Retina (tissue), 1 donor: ENCODE measurements at regions not wholly inside any gene's neighbourhood (a gene's known extent, or its start where the extent isn't known, plus 50 kb on each side); places are given as distances from the start of the nearest gene placed in this dataset.
A peak's percentile ranks its signal among the peaks of the same experiment; 100 is the strongest.
"Not testable (repeated sequence)": the region's sequence is repeated elsewhere in the genome, so short reads cannot be mapped to it uniquely, and the experiment has no call there.

ENCODE experiments used
- DNase-seq: peaks from one replicate; pipeline ENCODE4 v3.0.0-alpha.2; 2016

DNA sequence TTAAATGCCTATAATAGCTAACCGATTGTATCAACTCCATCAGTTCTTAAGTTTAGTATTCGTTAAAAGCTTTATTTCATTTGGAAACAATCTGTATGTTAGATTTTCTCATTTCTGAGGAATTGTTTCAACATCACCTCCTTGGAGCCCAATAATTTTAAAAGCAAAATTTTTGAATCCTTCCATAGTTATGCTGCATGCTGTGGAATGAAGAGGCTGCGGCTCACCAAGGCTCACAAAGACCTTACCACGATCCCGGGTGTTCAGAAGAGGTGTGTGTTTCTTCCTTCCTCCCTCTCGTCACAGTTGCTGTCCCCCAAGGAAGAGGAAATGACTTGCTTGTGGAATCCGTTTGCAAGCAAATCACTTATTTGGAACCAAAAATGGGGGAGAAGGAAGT lies 143.8 kb downstream of the FGF1 start:
- no peak for DNase-seq

DNA sequence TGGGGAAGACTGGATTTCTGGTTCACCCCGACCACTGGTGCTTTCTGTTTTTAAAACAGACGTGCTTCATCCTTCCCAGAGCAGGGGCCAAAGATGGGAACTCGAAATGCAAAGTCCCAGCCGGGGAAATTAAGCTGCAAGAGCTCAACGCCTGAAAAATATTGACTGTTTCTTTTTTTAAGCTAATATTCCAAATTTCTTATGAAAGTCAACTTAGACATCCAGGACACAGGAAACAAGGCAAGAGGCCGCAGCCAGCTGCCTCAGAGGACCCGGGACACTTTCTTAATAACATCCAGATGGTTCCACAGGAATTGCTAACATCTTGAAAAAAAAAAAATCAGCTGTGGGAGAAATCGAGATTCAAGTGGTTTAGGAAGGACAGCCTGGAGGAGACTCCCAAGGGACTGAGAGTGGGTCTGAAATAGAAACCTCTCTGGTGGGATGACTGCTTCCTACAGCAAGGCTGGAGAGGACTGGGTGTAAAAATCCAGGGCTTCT lies 144.9 kb downstream of the FGF1 start:
- no peak for DNase-seq

DNA sequence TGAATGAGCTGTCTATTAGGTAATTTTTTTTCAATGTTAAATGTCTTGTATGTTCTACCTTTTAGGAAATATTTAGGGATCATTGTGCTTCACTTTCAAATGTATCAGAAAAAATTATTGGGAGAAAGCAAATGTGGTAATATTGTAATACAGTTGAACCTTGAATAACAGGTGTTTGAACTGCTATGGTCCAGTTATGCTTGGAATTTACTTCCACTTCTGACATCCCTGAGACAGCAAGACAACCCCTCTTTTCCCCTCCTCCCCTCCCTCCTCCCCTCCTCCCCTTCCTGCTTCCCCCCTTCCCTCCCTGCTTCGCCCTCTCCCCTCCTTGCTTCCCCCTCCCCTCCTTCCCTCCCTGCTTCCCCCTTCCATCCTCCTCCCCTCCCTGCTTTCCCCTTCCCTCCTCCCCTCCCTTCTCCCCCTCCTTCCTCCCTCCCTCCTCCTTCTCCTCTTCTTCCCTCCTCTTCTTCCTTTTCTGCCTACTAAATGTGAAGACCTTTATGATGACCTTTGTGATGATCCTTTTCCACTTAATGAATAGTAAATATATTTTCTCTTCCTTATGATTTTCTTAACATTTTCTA lies 146.6 kb downstream of the FGF1 start:
- DNase-seq = no peak

DNA sequence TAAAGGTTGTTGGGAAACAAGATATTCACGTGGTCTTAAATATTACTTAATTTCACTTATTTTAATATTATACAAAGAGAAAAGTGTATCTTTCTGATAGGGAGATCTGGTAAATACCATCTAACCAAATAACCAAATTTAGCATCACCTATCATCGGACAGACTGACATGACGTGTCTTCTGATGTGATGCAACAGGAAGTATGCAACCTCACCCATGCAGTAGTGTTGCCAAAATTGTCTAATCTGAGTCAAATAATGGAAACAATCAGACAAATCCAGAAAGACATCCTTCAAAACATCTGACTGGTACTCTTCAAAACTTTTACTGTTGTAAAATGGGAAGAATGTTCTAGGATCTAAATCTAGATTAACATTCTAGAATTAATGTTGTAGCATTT lies 148.0 kb downstream of the FGF1 start:
- DNase-seq = no peak

DNA sequence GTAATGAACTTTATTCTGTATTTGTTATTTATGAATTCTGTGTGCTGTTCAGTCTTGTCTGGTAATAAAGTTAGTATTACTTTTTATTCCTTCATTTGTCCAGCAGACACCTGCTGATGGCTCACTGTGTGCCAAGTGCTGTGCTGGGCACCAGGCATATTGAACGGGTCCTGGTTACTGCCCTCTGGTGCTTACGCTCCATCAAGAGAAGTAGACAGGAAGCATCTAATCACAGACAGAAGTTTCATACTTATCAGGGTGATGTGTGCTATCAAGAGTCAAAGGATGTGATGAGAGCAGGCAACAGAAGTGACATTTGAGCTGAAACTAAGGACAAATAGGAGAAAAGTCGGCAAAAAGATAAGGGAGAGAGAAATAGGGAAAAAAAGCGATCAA lies 153.1 kb downstream of the FGF1 start:
- no peak for DNase-seq

DNA sequence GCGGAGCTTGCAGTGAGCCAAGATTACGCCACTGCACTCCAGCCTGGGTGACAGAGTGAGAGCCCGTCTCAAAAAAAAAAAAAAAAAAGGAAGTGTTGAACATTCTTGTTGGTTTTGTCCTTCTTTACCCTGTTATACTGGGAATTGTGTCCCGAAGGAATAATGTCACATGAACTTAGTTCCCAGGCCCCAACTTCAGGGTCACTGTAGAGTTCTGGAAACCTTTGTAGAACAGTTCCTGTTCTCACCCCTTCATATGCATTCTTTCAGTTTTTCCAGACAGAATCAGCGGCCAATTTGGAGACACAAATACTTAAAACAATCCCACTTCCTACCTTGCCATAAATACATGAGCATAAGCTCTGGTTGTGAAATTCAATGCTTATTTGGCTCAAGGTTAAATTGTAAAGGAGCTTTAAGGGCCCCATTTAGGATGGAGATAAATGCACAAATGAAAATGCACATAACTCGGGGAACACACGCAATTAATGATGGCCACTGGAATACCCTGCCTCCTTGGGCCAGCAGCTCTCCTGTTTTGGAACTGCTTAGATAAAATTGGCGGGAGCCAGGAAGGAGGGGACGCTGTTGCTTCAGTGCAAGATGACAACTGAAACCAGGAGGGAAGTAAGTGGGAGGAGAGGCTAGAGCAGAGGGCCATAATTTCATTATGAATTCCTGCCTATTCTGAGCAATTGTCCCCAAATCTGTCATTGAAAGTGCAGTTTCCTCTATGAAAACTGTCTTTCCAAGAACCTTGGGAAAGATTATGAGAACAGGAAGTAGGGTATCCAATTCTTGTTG lies 153.7 kb downstream of the FGF1 start:
- DNase-seq = no peak

DNA sequence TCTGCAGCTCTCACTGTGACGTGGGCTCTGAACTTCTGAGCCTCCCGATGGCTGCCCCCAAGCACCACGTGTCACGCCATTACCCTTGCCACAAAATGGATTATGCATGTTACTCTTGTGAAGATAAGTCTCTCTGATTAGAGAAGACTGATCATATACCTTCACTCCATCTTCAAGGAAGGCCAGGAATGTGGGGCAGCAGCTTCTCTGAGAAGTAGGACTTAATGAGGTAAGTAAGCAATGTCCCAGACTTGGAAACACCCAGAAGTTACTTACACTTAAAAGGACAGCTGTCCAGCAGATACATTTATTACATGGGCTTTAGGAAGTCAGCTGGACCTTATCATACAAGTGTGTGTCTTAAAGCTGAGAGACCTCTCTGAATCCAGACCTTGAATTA lies 155.0 kb downstream of the FGF1 start:
- DNase-seq = no peak

DNA sequence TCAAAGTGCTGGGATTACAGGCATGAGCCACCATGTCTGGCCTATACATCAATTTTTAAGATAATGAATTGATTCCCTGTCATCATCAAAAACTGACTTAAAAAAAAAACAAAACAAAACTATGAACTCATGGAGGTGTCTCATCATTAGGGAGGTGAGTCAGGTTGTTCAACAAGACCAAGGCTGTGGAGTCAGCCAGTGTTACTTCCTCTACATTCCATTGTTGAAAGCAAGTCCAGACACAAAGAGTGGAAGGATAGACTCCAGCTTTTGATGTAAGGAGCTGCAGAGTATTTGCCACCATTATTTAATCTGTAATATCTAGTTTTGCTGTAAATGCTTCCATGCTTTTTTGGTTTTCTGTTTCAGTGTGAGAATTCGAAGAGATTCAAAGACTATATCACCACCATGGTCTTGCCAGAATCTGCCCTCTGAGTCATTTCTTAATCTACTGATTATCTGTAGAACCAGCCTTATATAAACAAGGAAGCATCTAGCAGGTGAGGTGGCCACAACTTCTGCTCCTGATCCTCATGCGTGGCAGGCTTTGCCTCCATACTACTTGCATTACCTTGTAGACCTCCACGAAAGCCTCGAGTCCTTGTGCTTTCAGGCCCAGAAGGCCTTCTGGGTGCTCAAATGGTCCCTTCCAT lies 156.1 kb downstream of the FGF1 start:
- DNase-seq = no peak

DNA sequence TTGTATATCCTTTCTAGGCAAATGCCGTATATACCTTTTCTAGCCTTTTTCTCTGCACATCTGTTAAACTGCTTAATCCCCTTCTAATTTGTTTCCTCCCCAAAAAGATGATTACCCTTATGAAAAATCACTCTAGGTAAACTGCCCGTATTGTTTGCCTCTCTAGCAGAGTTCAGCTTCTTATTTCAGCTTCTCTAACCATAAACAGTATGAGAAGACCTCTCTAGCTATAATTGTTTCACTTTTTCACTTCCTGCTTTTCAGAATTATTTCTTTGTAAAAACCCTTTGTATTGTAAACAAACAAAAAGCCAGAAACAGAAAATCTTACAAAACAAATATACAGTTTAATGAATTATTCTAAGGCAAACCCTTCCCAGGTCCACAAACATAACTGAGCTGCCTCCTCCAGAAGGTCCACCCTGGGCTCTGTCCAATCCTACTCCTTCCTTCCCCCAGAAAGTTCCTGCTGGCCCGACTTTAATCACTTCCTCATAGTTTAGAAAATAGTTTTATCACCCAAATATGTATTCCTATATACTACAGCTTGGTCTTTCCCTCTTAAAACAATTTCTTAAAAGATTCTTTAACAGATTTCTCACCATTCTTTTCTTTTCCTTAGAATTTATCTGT lies 158.1 kb downstream of the FGF1 start:
- DNase-seq = no peak

DNA sequence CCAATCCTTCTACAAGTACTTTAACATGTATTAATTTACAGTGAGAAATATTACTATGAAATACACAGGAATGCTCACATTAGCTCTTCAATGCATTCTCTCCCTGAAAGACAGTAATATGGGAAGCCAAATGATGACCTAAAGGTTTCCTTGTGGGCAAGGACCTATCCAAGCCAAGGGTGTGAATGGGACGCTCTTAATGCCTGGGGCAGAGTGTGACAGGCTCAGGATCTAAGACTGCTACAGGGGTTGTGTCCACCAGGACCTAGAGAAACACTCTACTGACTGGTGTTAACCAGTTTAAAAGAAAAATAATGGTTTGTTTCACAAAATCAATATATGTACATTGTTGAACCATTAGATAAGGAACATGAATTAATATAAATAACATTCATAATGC lies 158.7 kb downstream of the FGF1 start:
- DNase-seq = no peak

DNA sequence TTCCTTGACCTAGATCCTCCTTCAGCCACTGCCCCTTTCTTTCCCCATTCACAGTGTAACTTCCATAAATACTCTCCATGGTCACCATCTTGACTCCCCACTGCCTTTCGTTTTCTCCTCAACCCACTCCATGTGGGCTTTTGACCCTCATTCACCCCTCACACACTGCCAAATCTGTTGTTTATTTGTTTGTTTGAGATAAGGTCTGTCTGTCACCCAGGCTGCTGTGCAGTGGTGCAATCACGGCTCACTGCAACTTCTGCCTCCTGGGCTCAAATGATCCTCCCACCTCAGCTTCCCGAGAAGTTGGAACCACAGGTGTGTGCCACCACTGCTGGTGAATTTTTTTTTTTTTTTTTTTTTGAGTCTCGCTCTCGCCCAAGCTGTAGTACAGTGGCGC lies 162.9 kb downstream of the FGF1 start:
- no peak for DNase-seq

DNA sequence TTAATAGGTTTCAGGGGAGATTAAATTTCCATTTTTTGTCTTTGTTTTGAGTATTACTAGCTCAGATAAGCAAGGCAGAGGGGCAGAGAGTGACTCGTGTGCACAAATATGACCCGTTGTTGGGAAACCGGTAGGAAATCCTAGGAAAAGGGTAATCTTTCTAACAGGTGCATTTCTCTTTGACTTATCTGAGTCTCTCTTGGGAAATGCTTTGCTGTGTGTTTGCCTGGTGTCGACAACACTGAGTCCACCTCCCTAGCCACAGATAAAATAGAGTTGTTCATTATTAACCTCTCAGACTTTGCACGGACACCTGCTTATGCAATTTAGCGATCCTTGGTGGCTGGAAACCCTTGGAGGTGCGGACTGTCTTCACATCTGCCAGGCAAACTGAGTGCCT lies 164.2 kb downstream of the FGF1 start:
- no peak for DNase-seq

DNA sequence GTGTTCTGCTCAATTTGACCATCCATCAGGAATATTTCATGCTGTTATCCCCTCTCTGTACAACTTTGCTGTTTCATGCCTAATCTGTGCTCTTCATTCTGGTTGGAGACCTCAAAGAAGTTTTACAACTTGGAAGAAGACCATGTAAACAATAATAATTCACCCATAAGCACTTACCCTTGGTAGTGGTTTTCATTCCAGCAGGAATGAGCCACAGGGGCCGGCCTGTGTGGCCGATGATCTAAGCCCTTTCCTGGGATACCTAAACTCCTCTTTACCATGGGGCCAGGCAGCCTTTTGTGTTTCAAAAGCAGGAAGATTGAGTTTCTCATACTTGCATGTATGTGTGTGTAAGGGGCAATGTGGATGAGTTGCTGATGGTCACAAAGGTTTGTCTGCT lies 165.0 kb downstream of the FGF1 start:
- no peak for DNase-seq

DNA sequence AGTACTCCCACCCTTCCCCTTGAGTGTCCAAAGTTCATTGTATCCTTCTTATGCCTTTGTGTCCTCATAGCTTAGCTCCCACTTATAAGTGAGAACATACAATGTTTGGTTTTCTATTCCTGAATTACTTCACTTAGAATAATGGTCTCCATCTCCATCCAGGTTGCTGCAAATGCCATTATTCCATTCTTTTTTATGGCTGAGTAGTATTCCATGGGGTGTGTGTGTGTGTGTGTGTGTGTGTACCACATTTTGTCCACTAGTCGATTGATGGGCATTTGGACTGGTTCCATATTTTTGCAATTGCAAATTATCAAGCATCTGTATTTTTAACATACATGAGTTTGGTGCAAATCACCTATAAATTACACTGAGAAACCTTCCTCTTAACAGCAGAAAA lies 166.0 kb downstream of the FGF1 start:
- DNase-seq = not testable (repeated sequence)

DNA sequence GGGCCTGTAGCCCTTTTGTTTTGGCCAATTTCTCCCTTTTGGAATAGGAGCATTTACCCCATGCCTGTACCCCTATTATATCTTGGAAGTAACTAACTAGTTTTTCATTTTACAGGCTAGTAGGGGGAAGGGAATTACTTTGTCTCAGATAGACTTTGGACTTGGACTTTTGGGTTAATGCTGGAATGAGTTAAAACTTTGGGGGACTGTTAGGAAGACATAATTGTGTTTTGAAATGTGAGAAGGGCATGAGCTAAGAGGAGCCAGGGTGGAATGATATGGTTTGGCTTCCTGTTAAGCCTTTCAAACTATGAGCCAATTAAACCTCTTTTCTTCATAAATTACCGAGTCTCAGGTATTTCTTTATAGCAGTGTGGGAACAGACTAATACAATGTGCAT lies 168.1 kb downstream of the FGF1 start:
- DNase-seq = no peak

DNA sequence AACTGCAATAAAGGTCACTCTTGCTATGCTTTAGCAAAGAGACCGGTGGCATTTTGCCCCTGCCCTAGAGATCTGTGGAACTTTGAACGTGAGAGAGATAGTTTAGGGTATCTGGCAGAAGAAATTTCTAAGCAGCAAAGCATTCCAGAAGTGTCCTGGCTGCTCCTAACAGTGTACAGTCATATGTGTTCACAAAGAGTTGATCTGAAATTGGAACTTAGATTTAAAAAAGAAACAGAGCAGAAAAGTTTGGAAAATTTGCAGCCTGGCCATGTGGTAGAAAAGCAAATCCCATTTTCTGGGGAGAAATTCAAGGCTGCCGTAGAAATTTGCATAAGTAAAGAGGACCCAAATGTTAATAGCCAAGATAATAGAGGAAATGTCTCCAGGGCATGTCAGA lies 169.2 kb downstream of the FGF1 start:
- DNase-seq = no peak

DNA sequence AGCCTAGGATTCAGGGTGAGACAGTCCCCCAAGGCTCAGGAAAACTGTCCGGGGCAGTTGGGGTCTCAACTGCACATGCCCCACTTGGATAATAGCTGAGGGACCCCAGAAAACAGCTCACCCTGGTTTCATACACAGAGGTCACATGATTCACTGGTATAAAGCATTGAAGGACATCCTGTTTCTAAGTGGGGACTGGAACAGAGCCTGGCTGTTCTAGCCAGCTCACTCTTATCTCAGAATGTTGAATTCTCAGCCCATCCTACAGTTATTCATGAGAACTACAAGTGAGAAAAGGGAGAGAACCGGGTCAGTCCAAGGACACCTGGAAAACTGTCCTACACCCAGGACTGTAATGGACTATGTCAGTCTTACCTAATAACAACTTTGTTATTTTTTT lies 170.9 kb downstream of the FGF1 start:
- DNase-seq = no peak

DNA sequence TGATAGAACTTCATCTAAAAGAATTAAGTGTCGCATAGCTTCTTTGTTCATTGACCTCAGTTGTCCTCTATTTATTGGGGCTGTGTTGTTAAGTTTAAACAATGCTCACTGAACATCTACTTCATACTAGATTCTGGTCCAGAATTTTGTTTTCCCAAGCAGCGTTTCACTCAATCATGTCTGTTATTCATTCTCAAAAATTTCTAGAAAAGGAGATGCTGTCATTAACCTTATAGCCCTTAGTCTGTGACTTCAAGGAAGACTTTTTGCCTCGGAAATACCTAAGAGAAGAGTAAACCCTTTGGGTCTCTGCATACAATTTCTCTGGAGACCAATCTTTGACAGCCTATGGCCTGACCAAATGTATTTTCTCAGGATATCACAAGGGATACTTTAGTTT lies 171.7 kb downstream of the FGF1 start:
- DNase-seq = no peak

DNA sequence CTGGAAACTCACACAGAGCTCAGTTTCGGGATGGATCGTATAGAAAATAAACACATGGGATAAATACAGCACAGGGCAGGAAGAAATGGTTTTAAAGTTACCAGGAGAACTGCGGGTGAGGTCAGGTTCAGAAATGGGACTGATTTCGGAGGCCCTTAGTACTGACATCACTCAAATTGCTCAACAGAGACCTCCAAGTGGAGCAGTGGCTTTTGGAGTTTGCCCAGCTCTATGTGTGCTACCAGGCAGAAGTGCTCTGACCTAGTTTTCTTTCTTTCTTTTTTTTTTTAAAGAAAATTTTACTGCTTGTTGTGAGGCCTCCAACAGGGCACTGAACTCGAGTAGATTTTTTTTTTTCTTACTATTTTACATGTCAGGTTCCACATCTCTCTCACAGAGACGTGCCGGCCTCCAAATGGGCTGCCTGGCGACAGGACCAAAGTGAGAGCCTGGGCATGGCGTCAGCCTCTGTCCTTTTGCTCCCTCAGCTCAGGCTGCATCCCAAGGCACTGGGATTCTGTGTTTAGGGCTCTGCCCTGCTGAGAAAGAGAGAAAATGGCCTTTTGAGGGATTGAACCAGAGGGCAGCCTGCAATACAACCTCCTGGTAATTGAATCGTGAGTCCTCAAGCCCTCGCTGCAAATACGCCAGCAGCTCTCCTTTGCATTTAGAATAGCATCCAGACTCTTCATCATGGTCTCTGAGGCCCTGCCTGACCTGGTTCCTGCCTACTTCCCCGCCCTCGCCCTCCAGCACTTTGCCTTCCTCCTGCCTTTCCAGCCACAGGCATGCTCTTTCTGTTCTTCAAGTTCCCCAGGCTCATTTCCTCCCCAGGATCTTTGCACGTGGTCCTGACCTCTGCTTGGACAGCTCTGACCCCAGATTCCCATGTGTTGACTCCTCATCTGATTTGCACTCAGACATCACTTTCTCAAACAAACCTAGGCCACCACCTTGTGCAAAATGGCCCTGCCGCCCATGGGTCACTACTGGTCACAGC lies 173.5 kb downstream of the FGF1 start:
- peak; percentile 36 for DNase-seq

DNA sequence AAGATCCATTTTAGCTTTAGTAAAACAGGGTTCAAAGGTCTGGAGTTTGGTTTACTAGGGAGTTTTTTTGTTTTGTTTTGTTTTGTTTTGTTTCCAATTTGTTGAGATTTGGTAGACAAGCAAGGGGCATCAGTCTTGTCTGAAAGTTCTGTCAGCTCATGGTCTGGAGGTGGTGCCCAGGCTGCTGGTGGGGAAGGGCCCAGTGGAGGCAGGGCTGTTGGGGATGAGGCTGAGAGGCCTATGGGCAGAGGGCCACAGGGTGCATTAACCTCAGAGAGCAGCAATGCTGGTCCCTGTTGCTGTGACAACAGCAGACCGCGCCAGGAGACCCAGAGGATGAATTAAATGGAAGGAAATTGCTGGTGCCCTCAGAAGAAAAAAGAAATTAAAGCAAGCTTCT lies 174.5 kb downstream of the FGF1 start:
- DNase-seq = no peak

DNA sequence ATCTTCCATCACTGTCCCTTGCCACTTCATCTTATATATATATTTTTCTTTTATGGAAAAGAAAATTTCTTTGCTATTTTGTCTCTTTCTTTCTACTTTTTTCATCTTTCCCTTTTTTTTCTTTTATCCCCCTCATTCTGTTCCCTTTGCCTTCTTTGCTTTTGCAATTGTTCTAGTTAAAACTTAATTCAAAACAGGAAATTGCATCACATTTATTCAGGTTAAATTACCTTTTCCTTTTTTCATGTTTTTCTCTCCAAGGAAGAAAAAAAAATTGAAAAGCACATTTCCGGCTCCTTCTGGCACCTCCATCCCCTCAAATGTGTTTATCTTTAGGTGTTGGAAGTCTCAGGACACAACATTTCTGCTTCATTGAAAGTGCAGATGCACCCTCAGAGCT lies 176.9 kb downstream of the FGF1 start:
- DNase-seq = no peak

DNA sequence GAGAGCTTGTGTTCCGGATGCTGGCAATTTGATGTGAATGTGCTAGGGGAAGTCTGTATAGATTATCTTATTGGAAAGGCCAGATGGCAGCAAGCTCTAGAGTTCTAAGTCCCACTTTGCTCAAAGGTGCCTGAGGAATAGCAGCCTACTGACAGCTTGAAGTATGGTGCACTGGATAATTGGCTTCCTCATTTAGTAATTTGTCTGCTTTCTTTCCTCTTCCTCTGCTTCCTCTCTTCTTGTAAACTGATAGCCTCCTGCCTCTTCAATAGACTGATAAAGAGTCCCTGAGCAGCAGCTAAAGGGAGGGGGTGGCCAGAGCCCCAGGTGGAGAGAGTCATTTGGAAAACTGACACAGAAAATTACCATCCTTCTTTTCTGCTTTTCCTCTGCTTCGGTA lies 177.3 kb downstream of the FGF1 start:
- no peak for DNase-seq
